WTC11 (cell line): ENCODE measurements at regions not wholly inside any gene's neighbourhood (a gene's known extent, or its start where the extent isn't known, plus 50 kb on each side); places are given as distances from the start of the nearest gene placed in this dataset.

Source experiments
- ATAC-seq: fragments of 200-7000 bp; cut with Tn5 transposase; 2 replicates; pipeline ENCODE4 v1.10.0; 2021; ENCODE audit warnings: mild to moderate bottlenecking, moderate library complexity
- CTCF ChIA-PET: fragments of 300-600 bp; sonication (Branson Sonifier 250); formaldehyde crosslinking; loops from one replicate; lab custom pipeline; 2021; ENCODE audit warnings: antibody characterized with exemption; lab: Charles Lee
- POLR2A ChIA-PET: fragments of 350-600 bp; sonication (Branson Sonifier 250); formaldehyde crosslinking; loops from one replicate; lab custom pipeline; 2021; ENCODE audit warnings: antibody characterized with exemption; lab: Charles Lee
- DNase-seq: peaks from one replicate; pipeline ENCODE4 v3.0.0; 2021; ENCODE audit warnings: low spot score
- H3K27ac Mint-ChIP-seq: 2 replicates; pipeline ENCODE4 v1.8.0; 2021; ENCODE audit warnings: mixed read lengths
- H3K27me3 Mint-ChIP-seq: 2 replicates; pipeline ENCODE4 v1.8.0; 2021; ENCODE audit warnings: low read depth, mild to moderate bottlenecking, moderate library complexity, mixed read lengths
- H3K36me3 Mint-ChIP-seq: 2 replicates; pipeline ENCODE4 v1.8.0; 2021; ENCODE audit warnings: mixed read lengths
- H3K4me1 Mint-ChIP-seq: 2 replicates; pipeline ENCODE4 v1.8.0; 2022; ENCODE audit warnings: mixed read lengths
- H3K4me3 Mint-ChIP-seq: 2 replicates; pipeline ENCODE4 v1.8.0; 2021; ENCODE audit warnings: mild to moderate bottlenecking, moderate library complexity, mixed read lengths
- H3K9me3 Mint-ChIP-seq: 2 replicates; pipeline ENCODE4 v1.8.0; 2021; ENCODE audit warnings: mixed read lengths
- ARID4B ChIP-seq: sonication (generic); formaldehyde crosslinking; IDR thresholded peaks from 2 replicates; pipeline ENCODE4 v1.8.0; 2023; ENCODE audit warnings: missing genetic modification reagents, mild to moderate bottlenecking, borderline replicate concordance
- ATF3 ChIP-seq: sonication (generic); formaldehyde crosslinking; conservative IDR thresholded peaks from 2 replicates; pipeline ENCODE4 v1.8.1; 2022; ENCODE audit warnings: mild to moderate bottlenecking, missing genetic modification reagents
- CDX4 ChIP-seq: fragments of 250-450 bp; sonication (Bioruptor Pico); IDR thresholded peaks from 2 replicates; pipeline ENCODE4 v1.9.0; 2021; ENCODE audit warnings: moderate library complexity, mild to moderate bottlenecking, inconsistent platforms, borderline replicate concordance
- E2F1 ChIP-seq: sonication (generic); formaldehyde crosslinking; IDR thresholded peaks from 2 replicates; pipeline ENCODE4 v1.8.0; 2022; ENCODE audit warnings: mild to moderate bottlenecking, missing genetic modification reagents
- FOXP1 ChIP-seq: sonication (generic); formaldehyde crosslinking; IDR thresholded peaks from 2 replicates; pipeline ENCODE4 v1.8.0; 2022; ENCODE audit warnings: missing genetic modification reagents, mild to moderate bottlenecking, moderate library complexity, borderline replicate concordance
- FOXP4 ChIP-seq: sonication (generic); formaldehyde crosslinking; IDR thresholded peaks from 2 replicates; pipeline ENCODE4 v1.8.0; 2022; ENCODE audit warnings: mild to moderate bottlenecking, missing genetic modification reagents
- GRHL2 ChIP-seq: fragments of 250-450 bp; sonication (Bioruptor Pico); IDR thresholded peaks from 2 replicates; pipeline ENCODE4 v1.8.0; 2022; ENCODE audit warnings: mild to moderate bottlenecking, moderate library complexity; ENCODE audit not compliant: insufficient replicate concordance, severe bottlenecking
- GTF2I ChIP-seq: fragments of 250-450 bp; sonication (Bioruptor Pico); conservative IDR thresholded peaks from 2 replicates; pipeline ENCODE4 v1.4.0; 2021; ENCODE audit warnings: mild to moderate bottlenecking
- HMGA2 ChIP-seq: fragments of 250-450 bp; sonication (Bioruptor Pico); IDR thresholded peaks from 2 replicates; pipeline ENCODE4 v1.4.0; 2021; ENCODE audit warnings: mild to moderate bottlenecking, moderate library complexity
- JAZF1 ChIP-seq: fragments of 250-450 bp; sonication (Bioruptor Pico); IDR thresholded peaks from 2 replicates; pipeline ENCODE4 v1.9.0; 2021; ENCODE audit warnings: moderate library complexity, mild to moderate bottlenecking, inconsistent platforms
- MXD4 ChIP-seq: fragments of 250-450 bp; sonication (Bioruptor Pico); IDR thresholded peaks from 2 replicates; pipeline ENCODE4 v1.8.0; 2021; ENCODE audit warnings: mild to moderate bottlenecking, moderate library complexity, borderline replicate concordance
- NFE2L1 ChIP-seq: sonication (generic); formaldehyde crosslinking; IDR thresholded peaks from 2 replicates; pipeline ENCODE4 v1.8.1; 2023; ENCODE audit warnings: missing genetic modification reagents
- PREB ChIP-seq: sonication (generic); formaldehyde crosslinking; IDR thresholded peaks from 2 replicates; pipeline ENCODE4 v1.8.1; 2022; ENCODE audit warnings: mild to moderate bottlenecking, missing genetic modification reagents, moderate library complexity, borderline replicate concordance
- RELA ChIP-seq: sonication (generic); formaldehyde crosslinking; IDR thresholded peaks from 2 replicates; pipeline ENCODE4 v1.8.1; 2022; ENCODE audit warnings: missing genetic modification reagents, mild to moderate bottlenecking, borderline replicate concordance
- SP1 ChIP-seq: sonication (generic); formaldehyde crosslinking; conservative IDR thresholded peaks from 2 replicates; pipeline ENCODE4 v1.8.1; 2022; ENCODE audit warnings: missing genetic modification reagents
- TEAD1 ChIP-seq: sonication (generic); formaldehyde crosslinking; IDR thresholded peaks from 2 replicates; pipeline ENCODE4 v1.8.0; 2022; ENCODE audit warnings: mild to moderate bottlenecking, missing genetic modification reagents
- TEAD4 ChIP-seq: sonication (generic); formaldehyde crosslinking; IDR thresholded peaks from 2 replicates; pipeline ENCODE4 v1.8.0; 2022; ENCODE audit warnings: mild to moderate bottlenecking, missing genetic modification reagents
- ZBTB21 ChIP-seq: sonication (generic); formaldehyde crosslinking; IDR thresholded peaks from 2 replicates; pipeline ENCODE4 v1.8.1; 2023; ENCODE audit warnings: mild to moderate bottlenecking, missing genetic modification reagents, borderline replicate concordance
- ZMAT4 ChIP-seq: fragments of 250-450 bp; sonication (Bioruptor Pico); IDR thresholded peaks from 2 replicates; pipeline ENCODE4 v1.9.0; 2021; ENCODE audit warnings: mild to moderate bottlenecking
- ZNF219 ChIP-seq: sonication (generic); formaldehyde crosslinking; IDR thresholded peaks from 2 replicates; pipeline ENCODE4 v1.8.0; 2023; ENCODE audit warnings: missing genetic modification reagents, mild to moderate bottlenecking, borderline replicate concordance
- ZNF317 ChIP-seq: sonication (generic); formaldehyde crosslinking; IDR thresholded peaks from 2 replicates; pipeline ENCODE4 v1.8.1; 2023; ENCODE audit warnings: low read depth, mild to moderate bottlenecking, moderate library complexity, missing genetic modification reagents, borderline replicate concordance
- ZNF425 ChIP-seq: fragments of 250-450 bp; sonication (Bioruptor Pico); conservative IDR thresholded peaks from 2 replicates; pipeline ENCODE4 v1.9.0; 2021; ENCODE audit warnings: mild to moderate bottlenecking

GRCh38 chr2:16109821-16110310, 169.5 kb downstream of the MYCN start (continued):
- TF ChIP-seq ATF3 (CRISPR knock-in tag) (no peak), HMGA2 (CRISPR knock-in tag) (no peak)

- Mint-ChIP-seq H3K4me1 (peaks cover 46% of the 10 kb centered on the region), H3K27me3 (no peaks in the 10 kb centered on the region), H3K36me3 (no peaks in the 10 kb centered on the region), H3K9me3 (no peaks in the 10 kb centered on the region), H3K4me3 (no peak overlapping the region), H3K27ac (no peak overlapping the region)
- no peak for DNase-seq
- CTCF ChIA-PET: no interaction called here
- no peak for TF ChIP-seq TEAD1 (CRISPR knock-in tag)
- no peak for TF ChIP-seq NFE2L1 (CRISPR knock-in tag)
- TF ChIP-seq CDX4 (CRISPR knock-in tag): no peak
- TF ChIP-seq PREB (CRISPR knock-in tag): no peak
- TF ChIP-seq E2F1: no peak
- no peak for TF ChIP-seq JAZF1 (CRISPR knock-in tag)
- TF ChIP-seq GTF2I (CRISPR knock-in tag): no peak
- no peak for TF ChIP-seq MXD4 (CRISPR knock-in tag)
- no peak for TF ChIP-seq FOXP1 (CRISPR knock-in tag)
- no peak for TF ChIP-seq SP1 (CRISPR knock-in tag)
- no peak for TF ChIP-seq ZBTB21 (CRISPR knock-in tag)
- TF ChIP-seq RELA (CRISPR knock-in tag): no peak
- TF ChIP-seq GRHL2 (CRISPR knock-in tag): no peak
- TF ChIP-seq FOXP4 (CRISPR knock-in tag): no peak
- no peak for TF ChIP-seq ARID4B (CRISPR knock-in tag)
- no peak for TF ChIP-seq ZMAT4 (CRISPR knock-in tag)
- no peak for TF ChIP-seq ZNF425
- no peak for TF ChIP-seq TEAD4
- no peak for TF ChIP-seq ZNF317 (CRISPR knock-in tag)
- no peak for TF ChIP-seq ZNF219 (CRISPR knock-in tag)
- ATAC-seq: no peak
- POLR2A ChIA-PET: no interaction called here
Measured at GRCh38 chr2:16109368-16109820, 169.0 kb downstream of the MYCN start.
